ENCODE measurements at regions not wholly inside any gene's neighbourhood (a gene's known extent, or its start where the extent isn't known, plus 50 kb on each side); places are given as distances from the start of the nearest gene placed in this dataset.
A peak's percentile ranks its signal among the peaks of the same experiment; 100 is the strongest.

DNA sequence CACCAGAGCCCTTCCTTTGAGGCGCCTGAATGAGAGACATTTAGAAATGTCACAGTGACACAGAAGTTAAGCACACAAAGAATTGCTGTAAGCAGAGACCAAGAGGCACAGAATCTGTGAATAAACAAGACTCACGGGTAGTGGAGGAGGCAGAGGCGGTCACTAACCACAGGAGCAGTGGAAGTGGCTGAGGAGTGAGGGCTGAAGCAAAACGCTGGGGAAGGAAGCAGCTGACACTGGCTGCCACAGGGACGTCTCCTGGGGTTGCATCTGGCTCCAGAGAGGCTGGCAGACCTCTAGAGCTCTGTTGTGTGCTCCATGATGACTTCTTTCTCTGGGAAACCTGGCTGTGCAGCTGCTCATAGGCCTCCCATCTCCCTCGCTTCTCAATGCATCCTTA is 65.0 kb upstream of the SLC2A12 start:
- in situ Hi-C loops (cut with HindIII; ENCODE audit: low sequenced_read_pairs): no loop called here
- no peak for DNase-seq (ENCODE audit: low spot score)

DNA sequence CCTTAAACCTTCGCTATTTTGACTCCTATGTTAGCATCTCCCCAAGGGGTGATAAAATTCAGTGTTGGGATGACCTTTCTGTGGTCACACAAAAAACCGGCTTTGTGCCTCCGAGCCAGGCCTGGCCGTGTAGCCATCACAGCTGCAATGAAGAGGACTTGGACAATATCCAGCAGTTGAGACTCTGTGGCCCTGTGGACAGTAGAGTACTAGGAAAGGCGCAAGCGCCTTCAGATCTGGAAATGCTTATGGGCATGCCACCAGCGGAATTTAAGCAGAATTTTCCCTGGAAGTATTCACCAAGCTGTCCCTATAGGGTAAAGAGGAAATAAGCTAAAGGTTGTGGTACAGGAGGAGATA is 63.3 kb upstream of the SLC2A12 start:
- in situ Hi-C loops (cut with HindIII; ENCODE audit: low sequenced_read_pairs): no loop called here
- peak; percentile 20 for DNase-seq (ENCODE audit: low spot score)

DNA sequence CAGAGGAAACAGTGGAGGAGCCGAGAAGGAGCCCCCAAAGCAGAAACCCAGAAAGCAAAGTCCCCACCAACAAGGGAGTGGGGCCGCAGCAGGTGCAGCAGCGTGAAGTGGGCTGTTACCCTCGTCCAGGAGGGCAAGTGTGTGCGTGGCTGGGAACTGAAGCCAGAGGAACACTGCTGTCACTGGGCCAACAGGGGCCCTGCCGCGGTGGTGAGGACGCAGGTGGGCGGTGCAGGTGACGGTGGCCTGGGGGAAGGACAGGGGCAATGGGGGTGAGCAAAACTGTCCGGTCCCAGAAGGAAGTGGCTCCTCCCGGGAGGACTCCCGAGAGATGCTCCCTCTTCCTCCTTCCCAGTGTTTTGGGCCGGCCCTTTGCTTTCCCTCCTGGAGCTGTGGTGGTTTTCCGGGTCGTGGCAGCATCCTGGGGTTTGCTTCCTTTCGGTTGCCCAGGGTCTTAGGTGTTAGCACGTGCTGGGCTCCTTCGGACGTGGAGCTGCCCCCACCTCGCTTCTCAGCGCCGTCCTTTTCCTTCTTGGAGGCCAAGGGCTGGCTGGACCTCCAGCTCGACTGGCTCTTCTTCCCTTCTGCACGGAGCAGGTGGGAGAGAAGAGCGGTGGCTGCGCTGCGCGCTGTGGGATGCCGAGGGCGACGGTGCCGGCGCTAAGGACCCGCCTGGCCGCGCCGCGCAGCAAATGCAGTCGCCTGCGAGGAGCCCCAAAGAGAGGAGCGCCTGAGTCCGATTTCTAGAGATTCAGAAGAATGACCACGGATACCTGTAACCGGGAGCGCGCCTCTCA is 62.7 kb upstream of the SLC2A12 start:
- in situ Hi-C loops (cut with HindIII; ENCODE audit: low sequenced_read_pairs): no loop called here
- no peak for DNase-seq (ENCODE audit: low spot score)

DNA sequence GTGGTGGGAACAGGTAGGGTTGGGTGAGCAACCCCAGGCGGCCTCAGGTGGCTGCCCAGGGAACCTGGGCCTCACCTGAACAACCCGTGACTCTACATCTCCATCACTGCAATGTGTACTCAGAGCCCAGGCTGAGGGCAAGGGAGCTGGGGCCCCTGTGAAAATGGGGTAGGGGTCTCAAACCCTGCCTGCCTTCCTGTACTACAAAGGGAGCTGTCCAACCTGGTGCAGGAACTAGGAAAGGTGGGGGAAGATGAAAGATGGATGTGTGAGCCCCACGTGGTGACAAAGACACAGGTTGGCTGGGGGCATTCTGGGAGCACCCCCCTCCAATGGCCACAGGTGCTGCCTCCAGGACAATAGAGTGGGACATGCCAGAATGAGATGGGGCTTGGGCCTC is 62.1 kb upstream of the SLC2A12 start:
- DNase-seq (ENCODE audit: low spot score): no peak
- in situ Hi-C loops (cut with HindIII; ENCODE audit: low sequenced_read_pairs): no loop called here

DNA sequence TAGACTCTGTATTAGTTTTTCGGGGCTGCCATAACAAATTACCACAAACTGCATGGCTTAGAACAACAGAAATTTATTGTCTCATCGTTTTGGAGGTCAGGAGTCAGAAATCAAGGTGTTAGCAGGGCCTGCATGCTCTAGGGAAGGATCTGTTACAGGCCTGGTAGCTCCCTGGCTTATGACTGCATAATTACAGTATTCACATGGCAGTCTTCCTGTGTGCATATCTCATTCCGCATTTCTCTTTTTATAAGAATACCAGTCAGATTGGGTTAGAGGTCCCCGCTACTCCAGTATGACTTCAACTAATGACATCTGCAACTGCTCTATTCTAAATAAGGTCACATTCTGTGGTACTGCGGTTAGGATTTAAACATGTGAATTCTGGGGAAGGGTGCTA is 59.3 kb upstream of the SLC2A12 start:
- in situ Hi-C loops (cut with HindIII; ENCODE audit: low sequenced_read_pairs): no loop called here
- DNase-seq (ENCODE audit: low spot score): no peak

DNA sequence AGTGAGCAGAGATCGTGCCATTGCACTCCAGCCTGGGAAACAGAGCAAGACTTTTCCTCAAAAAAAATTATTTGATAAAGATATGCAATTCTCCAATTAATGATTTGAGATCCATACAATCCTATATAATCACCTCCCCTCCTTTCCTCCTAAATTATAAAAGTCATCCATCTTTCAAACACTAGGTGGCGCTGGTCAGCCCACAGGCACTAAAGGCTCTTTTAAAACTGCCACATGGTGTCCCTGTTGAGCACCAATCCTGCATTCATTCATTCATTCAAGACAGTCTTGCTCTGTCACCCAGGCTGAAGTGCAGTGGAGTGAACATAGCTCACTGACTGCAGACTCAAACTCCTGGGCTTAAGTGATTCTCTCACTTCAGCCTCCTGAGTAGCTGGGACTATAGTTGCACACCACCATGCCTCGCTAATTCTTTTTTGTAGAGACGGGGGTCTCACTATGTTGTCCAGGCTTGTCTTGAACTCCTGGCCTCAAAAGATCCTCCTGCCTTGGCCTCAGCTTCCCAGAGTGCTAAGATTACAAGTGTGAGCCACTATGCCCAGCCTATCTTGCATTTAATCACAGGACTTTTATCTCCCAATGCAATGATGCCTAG is 58.7 kb upstream of the SLC2A12 start:
- DNase-seq (ENCODE audit: low spot score): peak; percentile 35

DNA sequence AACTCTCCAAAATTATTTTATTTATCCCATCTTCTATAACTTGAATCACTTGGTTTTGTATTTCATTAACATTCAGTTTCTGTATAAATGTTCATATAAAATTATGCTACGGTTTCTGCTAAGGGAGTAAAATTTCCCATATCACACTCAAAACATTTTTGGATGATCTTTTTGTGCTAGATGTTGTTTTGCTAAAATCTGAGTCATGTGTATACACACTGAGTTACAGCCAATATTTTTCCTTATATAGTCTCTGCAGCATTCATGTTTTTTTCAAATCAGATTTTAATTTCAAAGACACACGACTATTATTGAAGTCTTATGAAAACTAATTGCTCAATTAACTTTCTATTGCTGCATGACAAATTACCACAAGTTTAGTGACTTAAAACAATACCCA is 54.3 kb upstream of the SLC2A12 start:
- in situ Hi-C loops (cut with HindIII; ENCODE audit: low sequenced_read_pairs): no loop called here
- DNase-seq (ENCODE audit: low spot score): no peak

More for the DNA sequence above, 58.7 kb upstream of the SLC2A12 start:
- in situ Hi-C loops (cut with HindIII; ENCODE audit: low sequenced_read_pairs): no loop called here

DNA sequence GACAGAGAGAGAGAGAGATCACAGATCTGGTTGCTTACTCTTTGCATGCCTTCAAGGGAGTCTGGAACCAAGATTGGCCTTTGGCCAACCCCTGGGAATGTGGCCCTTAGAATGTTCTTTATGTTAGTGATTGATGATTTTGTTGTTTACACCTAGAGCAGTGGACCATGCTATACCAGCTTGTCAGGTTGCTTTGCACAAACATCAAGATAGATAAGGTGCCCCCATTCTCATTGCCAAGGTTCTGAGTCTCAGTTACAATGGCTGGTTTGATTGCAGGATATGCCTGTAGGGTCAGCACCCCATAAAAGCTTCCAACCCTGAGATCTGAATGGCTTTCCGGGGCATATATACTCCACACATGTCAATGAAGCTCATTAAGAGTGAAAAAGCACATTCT is 53.5 kb upstream of the SLC2A12 start:
- in situ Hi-C loops (cut with HindIII; ENCODE audit: low sequenced_read_pairs): no loop called here
- DNase-seq (ENCODE audit: low spot score): no peak

DNA sequence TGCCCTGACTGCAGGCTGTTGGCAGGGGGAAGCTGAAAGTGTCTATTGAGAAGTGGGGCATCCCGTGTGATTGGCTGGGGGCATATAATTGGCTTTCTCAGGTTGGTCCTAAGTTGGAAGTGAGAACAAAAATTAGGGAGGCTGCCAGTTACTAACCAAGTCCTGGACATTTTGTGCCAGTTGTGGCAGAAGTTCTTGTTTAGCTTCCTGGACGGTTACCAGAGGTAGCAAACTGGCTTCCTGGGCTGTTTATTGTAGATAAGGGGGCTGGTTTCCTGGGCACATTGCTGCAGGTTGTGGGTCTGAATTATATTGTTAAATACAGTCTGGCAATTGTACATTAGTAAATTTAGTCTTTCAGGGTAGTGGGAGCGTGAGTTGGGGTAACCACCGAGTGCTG is 50.6 kb upstream of the SLC2A12 start:
- in situ Hi-C loops (cut with HindIII; ENCODE audit: low sequenced_read_pairs): no loop called here
- no peak for DNase-seq (ENCODE audit: low spot score)
